T-helper 17 cell (primary cell): ENCODE measurements at regions not wholly inside any gene's neighbourhood (a gene's known extent, or its start where the extent isn't known, plus 50 kb on each side); places are given as distances from the start of the nearest gene placed in this dataset.
"Not testable (repeated sequence)": the region's sequence is repeated elsewhere in the genome, so short reads cannot be mapped to it uniquely, and the experiment has no call there.

Experiments
- ATAC-seq: fragments of 150-1000 bp; cut with Tn5 transposase; 2 replicates; pipeline ENCODE4 v1.10.0; 2021; ENCODE audit warnings: mild to moderate bottlenecking, moderate library complexity
- DNase-seq, 3 donors: peaks; one replicate each; pipeline versions ENCODE4 v3.0.0 to v3.0.0-alpha.2; 2020 to 2021
- H3K9me3 ChIP-seq: one replicate; pipeline ENCODE4 v1.7.0; 2013; ENCODE audit warnings: low read length, mild to moderate bottlenecking; ENCODE audit not compliant: control insufficient read depth, poor library complexity, severe bottlenecking
- H3K27ac Mint-ChIP-seq: one replicate; pipeline ENCODE4 v1.8.0; 2022; ENCODE audit warnings: mild to moderate bottlenecking, moderate library complexity, mixed read lengths
- H3K27me3 Mint-ChIP-seq: one replicate; pipeline ENCODE4 v1.8.0; 2022; ENCODE audit warnings: mixed read lengths
- H3K36me3 Mint-ChIP-seq: one replicate; pipeline ENCODE4 v1.8.0; 2022; ENCODE audit warnings: low read depth, mixed read lengths
- H3K4me1 Mint-ChIP-seq: one replicate; pipeline ENCODE4 v1.8.0; 2022; ENCODE audit warnings: mild to moderate bottlenecking, mixed read lengths
- H3K4me3 Mint-ChIP-seq: one replicate; pipeline ENCODE4 v1.8.0; 2022; ENCODE audit warnings: mild to moderate bottlenecking, moderate library complexity, mixed read lengths

DNA sequence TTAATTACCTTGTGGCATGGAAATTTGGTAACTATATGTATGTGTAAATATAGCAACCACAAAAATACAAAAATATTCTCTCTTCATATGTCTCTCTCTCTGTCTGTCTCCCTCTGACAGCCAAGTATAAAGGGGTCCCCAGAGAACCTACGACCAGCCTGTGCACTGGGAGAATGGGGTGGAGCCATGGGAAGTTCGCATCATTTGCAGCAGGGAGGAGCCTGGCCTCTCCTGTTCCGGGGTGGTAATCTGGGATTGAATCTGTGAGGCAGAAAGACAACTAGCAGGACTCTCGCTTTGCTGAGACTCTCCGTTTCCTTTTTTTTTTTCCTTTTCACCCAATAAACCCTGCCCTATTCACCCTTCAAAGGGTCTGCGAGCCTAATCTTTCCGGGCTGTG lies 1109.1 kb downstream of the HACE1 start:
- no peak overlapping the region for H3K27ac Mint-ChIP-seq
- DNase-seq (no peak), ATAC-seq (no peak)
- no peaks in the 10 kb centered on the region for H3K9me3 ChIP-seq
- no peaks in the 10 kb centered on the region for H3K4me1 Mint-ChIP-seq
- no peaks in the 10 kb centered on the region for H3K27me3 Mint-ChIP-seq
- no peaks in the 10 kb centered on the region for H3K36me3 Mint-ChIP-seq
- no peak overlapping the region for H3K4me3 Mint-ChIP-seq

DNA sequence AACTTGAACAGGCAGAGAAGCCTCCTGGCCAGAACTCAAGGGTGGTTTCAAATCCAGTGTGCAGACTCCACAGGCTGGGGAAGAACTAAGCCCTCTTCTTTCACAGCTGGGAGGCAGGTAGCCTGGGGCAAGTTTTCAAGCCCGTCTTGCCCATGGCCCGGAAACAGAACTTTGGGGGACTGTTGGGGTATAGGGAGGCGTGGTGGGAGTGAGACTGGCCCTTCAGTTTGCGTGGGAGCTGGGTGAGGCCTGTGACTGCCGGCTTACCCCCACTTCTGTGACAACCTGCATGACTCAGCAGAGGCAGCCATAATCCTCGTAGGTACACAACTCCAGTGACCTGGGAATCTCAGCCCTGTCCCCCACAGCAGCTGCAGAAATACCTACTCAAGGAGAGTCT lies 1125.7 kb downstream of the HACE1 start:
- Mint-ChIP-seq H3K4me3 (no peak overlapping the region), H3K4me1 (no peaks in the 10 kb centered on the region), H3K36me3 (no peaks in the 10 kb centered on the region), H3K27me3 (no peaks in the 10 kb centered on the region), H3K27ac (no peak overlapping the region)
- ATAC-seq (no peak), DNase-seq (no peak)
- no peaks in the 10 kb centered on the region for H3K9me3 ChIP-seq

DNA sequence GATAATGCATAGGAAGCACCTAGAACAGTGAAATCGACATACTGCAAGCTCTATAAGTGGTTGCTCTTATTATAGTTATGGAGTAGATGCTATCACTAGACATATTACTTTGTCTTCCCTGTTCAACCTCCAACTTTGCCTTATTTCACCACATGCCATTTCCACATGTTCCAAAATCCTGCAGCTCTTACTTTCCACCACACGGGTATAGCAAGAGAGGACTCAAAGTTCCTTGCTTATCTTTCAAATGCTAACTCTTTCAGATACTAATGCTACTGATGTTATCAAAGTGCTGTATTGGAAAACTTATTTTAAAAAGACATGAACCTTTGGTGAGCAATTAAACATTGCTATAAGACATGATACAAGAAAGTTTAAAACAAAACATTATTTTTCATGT lies 1130.1 kb downstream of the HACE1 start:
- Mint-ChIP-seq H3K4me3 (no peak overlapping the region), H3K27me3 (no peaks in the 10 kb centered on the region), H3K4me1 (no peaks in the 10 kb centered on the region), H3K27ac (no peak overlapping the region), H3K36me3 (no peaks in the 10 kb centered on the region)
- DNase-seq (no peak), ATAC-seq (no peak)
- no peaks in the 10 kb centered on the region for H3K9me3 ChIP-seq

DNA sequence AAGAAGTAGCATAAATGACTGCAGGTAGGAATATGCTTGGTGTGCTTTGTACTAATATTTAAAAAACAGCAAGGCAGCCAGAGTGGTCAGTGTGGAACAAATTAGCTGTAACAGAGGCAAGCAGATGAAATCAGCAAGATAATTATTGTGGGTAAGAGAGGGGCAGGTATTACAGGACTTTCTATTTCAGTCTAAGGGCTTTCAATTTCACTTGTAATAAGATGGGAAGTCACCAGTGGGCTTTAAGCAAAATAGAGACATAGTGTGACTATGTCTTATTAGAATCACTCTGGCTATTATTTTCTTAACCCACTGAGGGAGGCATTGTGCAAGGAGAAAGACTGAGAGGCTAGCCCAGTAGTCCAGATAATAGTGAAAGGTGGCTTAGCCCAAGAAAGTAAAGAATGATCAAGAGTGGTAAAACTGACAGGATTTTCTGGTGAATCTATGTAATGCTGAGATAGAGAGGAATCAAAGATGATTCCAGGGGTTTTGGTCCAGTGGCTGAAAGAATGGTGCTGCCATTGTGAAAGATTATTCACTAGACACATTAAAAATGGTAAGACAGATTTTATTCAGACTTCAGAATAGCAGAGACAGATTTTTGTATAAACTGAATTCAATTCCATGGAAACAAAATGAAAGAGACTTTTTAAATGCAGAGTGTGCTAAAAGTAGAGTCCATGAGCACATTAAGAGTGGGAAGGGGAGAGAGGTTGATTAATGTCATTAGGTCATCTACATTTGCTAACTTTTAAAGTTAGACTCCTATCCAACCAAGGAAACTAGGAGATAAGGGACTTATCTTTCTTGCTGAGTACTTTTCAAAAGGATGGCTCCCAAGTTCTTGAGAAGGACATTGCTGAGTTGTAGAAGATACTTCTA lies 1136.0 kb downstream of the HACE1 start:
- DNase-seq (no peak), ATAC-seq (no peak)
- H3K4me1 Mint-ChIP-seq, result no peaks in the 10 kb centered on the region
- no peaks in the 10 kb centered on the region for H3K9me3 ChIP-seq
- no peaks in the 10 kb centered on the region for H3K27me3 Mint-ChIP-seq
- H3K36me3 Mint-ChIP-seq, result no peaks in the 10 kb centered on the region
- no peak overlapping the region for H3K4me3 Mint-ChIP-seq
- no peak overlapping the region for H3K27ac Mint-ChIP-seq

DNA sequence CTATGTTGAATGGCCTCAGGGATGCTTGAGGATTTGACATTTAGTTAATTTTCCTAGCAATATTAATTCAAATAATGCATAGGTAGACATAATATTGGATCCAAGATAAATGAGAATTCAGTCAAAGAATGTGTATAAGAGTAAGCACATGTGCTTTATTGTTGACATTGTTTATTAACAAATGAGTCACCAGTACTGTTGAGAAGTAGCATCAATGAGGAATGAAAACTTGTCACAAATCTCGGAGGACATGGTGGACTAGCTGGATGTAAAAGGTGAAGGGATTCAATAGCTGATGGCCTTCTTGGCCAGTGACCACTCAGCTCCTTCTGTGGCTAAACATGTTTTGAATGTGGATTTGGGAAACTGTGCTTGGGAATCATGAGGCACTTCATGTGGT lies 1137.0 kb downstream of the HACE1 start:
- Mint-ChIP-seq H3K4me1 (no peaks in the 10 kb centered on the region), H3K27me3 (no peaks in the 10 kb centered on the region)

DNA sequence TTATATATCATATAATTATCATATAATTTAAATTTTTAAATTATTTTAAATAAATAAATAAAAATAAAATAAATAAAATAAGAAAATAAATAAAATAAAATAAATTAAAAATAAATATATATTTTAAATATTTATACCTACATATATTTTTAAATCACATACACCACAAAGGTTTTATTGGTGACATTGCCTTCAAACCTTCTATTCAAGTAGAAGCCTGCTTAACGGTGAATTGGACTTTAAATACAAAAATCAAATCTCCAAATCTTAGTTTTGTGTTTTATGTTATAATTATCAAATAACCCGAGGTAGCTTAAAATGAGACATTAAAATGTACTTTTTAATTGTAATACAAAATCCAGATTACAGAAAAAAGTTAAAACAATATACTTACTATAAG lies 1137.8 kb downstream of the HACE1 start:
- Mint-ChIP-seq H3K27me3 (no peaks in the 10 kb centered on the region), H3K27ac (no peak overlapping the region), H3K4me3 (no peak overlapping the region), H3K36me3 (no peaks in the 10 kb centered on the region), H3K4me1 (no peaks in the 10 kb centered on the region)
- ATAC-seq (no peak), DNase-seq (no peak)
- H3K9me3 ChIP-seq, result no peaks in the 10 kb centered on the region

More for the DNA sequence above, 1137.0 kb downstream of the HACE1 start:
- Mint-ChIP-seq H3K36me3 (no peaks in the 10 kb centered on the region), H3K4me3 (no peak overlapping the region), H3K27ac (no peak overlapping the region)
- no peak for ATAC-seq
- H3K9me3 ChIP-seq, result no peaks in the 10 kb centered on the region
- no peak for DNase-seq

DNA sequence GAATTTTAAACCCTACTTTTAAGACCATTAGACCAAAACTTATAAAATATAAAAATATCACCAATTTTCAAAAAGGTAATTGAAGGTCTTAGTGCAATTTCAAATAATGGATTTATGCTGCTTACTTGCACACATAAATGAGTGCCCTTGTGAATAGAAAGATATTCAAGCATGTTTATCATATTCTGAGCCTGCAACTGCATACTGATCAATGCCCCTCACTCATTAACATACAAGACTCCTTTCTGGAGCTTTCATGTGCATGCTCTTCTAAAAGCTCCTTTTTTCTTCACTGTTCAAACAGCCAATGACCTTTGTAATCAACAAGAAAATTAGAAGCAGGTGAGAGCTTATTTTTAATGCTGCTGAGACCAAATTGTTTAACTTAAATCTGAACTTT lies 1139.3 kb downstream of the HACE1 start:
- DNase-seq, result no peak
- Mint-ChIP-seq H3K4me1 (no peaks in the 10 kb centered on the region), H3K27me3 (no peaks in the 10 kb centered on the region)

DNA sequence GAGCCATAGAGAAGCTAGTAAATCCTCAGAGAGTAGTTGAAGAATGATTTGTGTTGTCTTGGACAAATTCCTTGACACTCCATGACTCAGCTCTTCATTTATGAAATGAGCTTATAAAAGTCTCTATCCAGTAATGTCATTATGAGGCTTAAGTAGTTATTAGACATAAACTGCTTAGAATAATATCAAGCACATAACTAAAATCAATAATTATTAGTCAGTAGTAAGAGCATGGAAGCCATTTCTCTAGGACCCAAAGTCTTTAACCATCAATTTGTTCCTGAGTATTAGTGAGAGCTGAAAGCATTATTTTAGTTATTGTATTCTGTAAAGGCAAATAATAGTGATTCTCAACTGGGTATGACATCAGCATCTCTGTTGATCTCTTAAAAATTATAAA lies 1140.2 kb downstream of the HACE1 start:
- DNase-seq, result no peak
- Mint-ChIP-seq H3K27me3 (no peaks in the 10 kb centered on the region), H3K36me3 (no peaks in the 10 kb centered on the region), H3K4me3 (no peak overlapping the region), H3K4me1 (no peaks in the 10 kb centered on the region), H3K27ac (no peak overlapping the region)
- ATAC-seq, result no peak
- H3K9me3 ChIP-seq, result no peaks in the 10 kb centered on the region

More for the DNA sequence above, 1139.3 kb downstream of the HACE1 start:
- ATAC-seq, result no peak
- Mint-ChIP-seq H3K27ac (no peak overlapping the region), H3K4me3 (no peak overlapping the region), H3K36me3 (no peaks in the 10 kb centered on the region)
- H3K9me3 ChIP-seq, result no peaks in the 10 kb centered on the region

DNA sequence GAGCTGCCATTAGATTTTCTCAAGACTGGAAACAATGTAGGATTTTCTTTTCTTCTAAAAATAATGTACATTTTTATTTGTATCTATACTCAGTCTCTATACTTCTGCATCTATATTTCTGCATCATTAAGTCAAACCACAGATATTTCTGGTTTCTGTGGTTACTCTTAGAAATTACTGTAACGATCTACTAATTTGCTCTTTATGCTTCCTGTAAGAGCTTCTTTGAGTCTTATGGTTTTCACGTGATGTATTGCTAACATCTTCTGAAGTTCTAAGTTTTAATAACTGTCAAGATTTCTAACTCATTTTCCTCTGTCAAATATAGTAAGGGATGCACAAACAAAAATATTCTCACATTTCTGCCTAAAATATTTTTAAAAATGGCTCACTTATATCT lies 1144.5 kb downstream of the HACE1 start:
- no peak for DNase-seq
- no peak overlapping the region for H3K4me3 Mint-ChIP-seq

DNA sequence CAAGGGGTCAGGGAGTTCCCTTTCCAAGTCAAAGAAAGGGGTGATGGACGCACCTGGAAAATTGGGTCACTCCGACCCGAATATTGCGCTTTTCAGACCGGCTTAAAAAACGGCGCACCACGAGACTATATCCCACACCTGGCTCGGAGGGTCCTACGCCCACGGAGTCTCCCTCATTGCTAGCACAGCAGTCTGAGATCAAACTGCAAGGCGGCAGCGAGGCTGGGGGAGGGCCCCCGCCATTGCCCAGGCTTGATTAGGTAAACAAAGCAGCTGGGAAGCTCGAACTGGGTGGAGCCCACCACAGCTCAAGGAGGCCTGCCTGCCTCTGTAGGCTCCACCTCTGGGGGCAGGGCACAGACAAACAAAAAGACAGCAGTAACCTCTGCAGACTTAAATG lies 1150.5 kb downstream of the HACE1 start:
- DNase-seq, H3K27me3 Mint-ChIP-seq, H3K27ac Mint-ChIP-seq, H3K4me1 Mint-ChIP-seq, ATAC-seq, H3K36me3 Mint-ChIP-seq, H3K4me3 Mint-ChIP-seq, H3K9me3 ChIP-seq: not testable (repeated sequence)

More for the DNA sequence above, 1144.5 kb downstream of the HACE1 start:
- H3K4me1 Mint-ChIP-seq, result no peaks in the 10 kb centered on the region
- H3K27ac Mint-ChIP-seq, result no peak overlapping the region
- H3K36me3 Mint-ChIP-seq, result no peaks in the 10 kb centered on the region
- no peaks in the 10 kb centered on the region for H3K9me3 ChIP-seq
- no peaks in the 10 kb centered on the region for H3K27me3 Mint-ChIP-seq
- ATAC-seq, result no peak

DNA sequence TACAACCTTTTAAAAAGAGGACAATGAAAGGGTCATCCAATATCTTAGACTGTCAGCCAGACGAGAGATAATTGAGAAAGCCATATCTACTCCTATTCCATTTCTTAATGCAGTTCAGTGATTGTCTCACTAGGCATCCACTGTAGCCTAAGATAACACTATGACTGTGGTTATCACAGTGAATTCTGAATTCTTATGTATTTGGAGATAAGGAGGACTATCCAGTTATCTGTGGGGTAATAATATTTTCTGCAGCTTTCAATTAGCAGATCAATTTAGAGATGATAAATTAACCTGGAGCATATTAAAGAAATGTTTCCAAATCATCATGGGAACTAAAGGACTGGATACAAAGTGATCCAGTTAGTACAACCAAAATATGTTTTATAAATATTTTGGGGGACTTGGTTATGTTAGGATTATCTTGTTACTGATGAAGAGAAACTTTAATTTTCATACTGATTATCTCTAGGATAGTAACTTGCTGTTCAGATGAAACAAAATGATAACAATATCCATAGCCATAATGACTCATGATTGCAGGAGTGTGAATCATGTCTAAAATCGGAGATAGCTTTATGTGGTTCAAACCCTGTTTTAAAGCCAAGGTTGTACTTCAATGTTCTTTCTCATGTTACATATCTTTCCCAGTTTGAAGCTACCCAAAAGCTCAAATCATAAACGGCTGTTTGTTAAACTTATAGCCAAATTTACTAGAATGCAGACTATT lies 1152.0 kb downstream of the HACE1 start:
- Mint-ChIP-seq H3K4me3 (no peak overlapping the region), H3K4me1 (no peaks in the 10 kb centered on the region), H3K27me3 (no peaks in the 10 kb centered on the region), H3K36me3 (no peaks in the 10 kb centered on the region), H3K27ac (no peak overlapping the region)
- DNase-seq (no peak), ATAC-seq (no peak)
- no peaks in the 10 kb centered on the region for H3K9me3 ChIP-seq

DNA sequence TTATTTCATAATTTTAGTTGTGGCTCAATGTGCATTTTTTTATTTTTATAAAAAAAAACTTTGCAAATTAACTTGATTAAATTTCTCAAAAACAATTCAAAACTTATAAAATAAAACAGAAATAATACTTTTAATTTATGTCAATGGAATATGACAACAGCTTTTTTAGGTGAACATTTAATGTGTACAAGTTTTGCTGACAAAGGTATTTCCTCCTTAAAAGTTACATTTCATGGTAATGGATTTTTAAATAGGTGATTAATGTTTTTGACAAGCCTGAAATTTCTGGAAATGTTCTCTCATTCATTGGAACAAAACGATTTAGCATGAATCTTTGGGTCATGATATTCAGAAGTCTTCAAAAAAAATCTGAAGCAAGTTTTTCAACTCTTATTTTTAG lies 1160.0 kb downstream of the HACE1 start:
- no peaks in the 10 kb centered on the region for H3K27me3 Mint-ChIP-seq
- H3K27ac Mint-ChIP-seq, result no peak overlapping the region
- H3K9me3 ChIP-seq, result no peaks in the 10 kb centered on the region
- no peak overlapping the region for H3K4me3 Mint-ChIP-seq
- ATAC-seq, result no peak
- DNase-seq, result no peak
- H3K36me3 Mint-ChIP-seq, result no peaks in the 10 kb centered on the region
- no peaks in the 10 kb centered on the region for H3K4me1 Mint-ChIP-seq

DNA sequence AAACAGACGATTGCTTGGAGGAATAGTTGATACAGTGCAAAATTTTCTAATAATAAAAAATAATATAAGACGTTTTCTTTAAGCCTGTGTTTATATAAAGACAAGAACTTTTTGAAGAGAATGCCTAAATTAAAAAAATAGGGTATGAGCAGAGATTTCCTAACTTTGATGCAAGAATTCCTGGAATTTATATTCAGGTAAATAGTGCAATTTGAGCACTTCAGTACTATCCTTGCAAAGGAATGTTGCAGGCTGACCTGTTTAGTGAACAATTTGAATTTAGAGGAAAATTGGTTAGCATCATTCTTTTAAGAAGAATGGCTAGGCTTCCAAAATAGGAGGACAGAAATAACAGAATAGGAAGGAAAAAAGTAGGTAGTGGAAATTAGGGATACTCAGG lies 1172.3 kb downstream of the HACE1 start:
- DNase-seq (no peak), ATAC-seq (no peak)
- Mint-ChIP-seq H3K4me3 (no peak overlapping the region), H3K27me3 (no peaks in the 10 kb centered on the region), H3K36me3 (no peaks in the 10 kb centered on the region), H3K27ac (no peak overlapping the region), H3K4me1 (no peaks in the 10 kb centered on the region)
- no peaks in the 10 kb centered on the region for H3K9me3 ChIP-seq

DNA sequence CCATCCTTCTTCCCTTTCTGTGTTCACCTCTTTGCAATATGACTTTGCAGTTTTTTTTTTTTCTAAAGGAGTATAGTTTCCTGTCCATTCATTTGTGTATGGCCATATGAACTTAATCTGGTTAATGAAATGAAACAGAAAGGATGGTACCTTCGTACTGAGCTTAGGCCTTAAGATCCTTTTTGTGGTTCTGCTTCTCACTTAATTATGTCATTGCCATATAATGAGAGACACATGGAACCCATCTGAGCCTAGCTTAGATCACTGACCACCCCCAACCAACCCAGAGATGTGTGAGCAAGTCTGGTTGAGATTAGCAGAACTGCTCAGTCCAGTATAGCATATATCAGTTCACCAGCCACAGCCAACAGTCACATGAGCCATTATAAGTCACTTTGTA lies 1179.6 kb downstream of the HACE1 start:
- DNase-seq (no peak), ATAC-seq (no peak)
- H3K4me3 Mint-ChIP-seq, result no peak overlapping the region
- no peak overlapping the region for H3K27ac Mint-ChIP-seq
- no peaks in the 10 kb centered on the region for H3K36me3 Mint-ChIP-seq
- H3K9me3 ChIP-seq, result no peaks in the 10 kb centered on the region
- no peaks in the 10 kb centered on the region for H3K27me3 Mint-ChIP-seq
- peaks cover 8% of the 10 kb centered on the region for H3K4me1 Mint-ChIP-seq
